ENCODE measurements at regions not wholly inside any gene's neighbourhood (a gene's known extent, or its start where the extent isn't known, plus 50 kb on each side); places are given as distances from the start of the nearest gene placed in this dataset.
"Not testable (repeated sequence)": the region's sequence is repeated elsewhere in the genome, so short reads cannot be mapped to it uniquely, and the experiment has no call there.

- DNase-seq (ENCODE audit: low read depth) = no peak
Observed at GRCh38 chr5:62178258-62178657, 127.7 kb upstream of the KIF2A start.

GRCh38 chr5:62182802-62183201 is 123.2 kb upstream of the KIF2A start:
- no peak for DNase-seq (ENCODE audit: low read depth)

- DNase-seq (ENCODE audit: low read depth) = no peak
Observed at GRCh38 chr5:62183727-62184126, 122.3 kb upstream of the KIF2A start.

- DNase-seq (ENCODE audit: low read depth) = no peak
Observed at GRCh38 chr5:62184444-62184843, 121.6 kb upstream of the KIF2A start.

- DNase-seq (ENCODE audit: low read depth) = no peak
Observed at GRCh38 chr5:62190173-62190572, 115.8 kb upstream of the KIF2A start.

- DNase-seq (ENCODE audit: low read depth) = no peak
Observed at GRCh38 chr5:62190931-62191330, 115.1 kb upstream of the KIF2A start.

GRCh38 chr5:62192958-62193357 is 113.0 kb upstream of the KIF2A start:
- DNase-seq (ENCODE audit: low read depth) = no peak

- DNase-seq (ENCODE audit: low read depth) = not testable (repeated sequence)
Observed at GRCh38 chr5:62196532-62196931, 109.5 kb upstream of the KIF2A start.

- DNase-seq (ENCODE audit: low read depth) = no peak
Observed at GRCh38 chr5:62197697-62198096, 108.3 kb upstream of the KIF2A start.

- no peak for DNase-seq (ENCODE audit: low read depth)
Observed at GRCh38 chr5:62198421-62198820, 107.6 kb upstream of the KIF2A start.

GRCh38 chr5:62199792-62200716 is 106.0 kb upstream of the KIF2A start:
- no peak for DNase-seq (ENCODE audit: low read depth)

GRCh38 chr5:62206150-62206829 is 99.7 kb upstream of the KIF2A start:
- DNase-seq (ENCODE audit: low read depth) = no peak

- DNase-seq (ENCODE audit: low read depth) = no peak
Observed at GRCh38 chr5:62208218-62208852, 97.7 kb upstream of the KIF2A start.

GRCh38 chr5:62211405-62211804 is 94.6 kb upstream of the KIF2A start:
- DNase-seq (ENCODE audit: low read depth) = no peak

GRCh38 chr5:62212648-62213047 is 93.4 kb upstream of the KIF2A start:
- no peak for DNase-seq (ENCODE audit: low read depth)

- no peak for DNase-seq (ENCODE audit: low read depth)
Observed at GRCh38 chr5:62214701-62215100, 91.3 kb upstream of the KIF2A start.

- DNase-seq (ENCODE audit: low read depth) = not testable (repeated sequence)
Observed at GRCh38 chr5:62216603-62217002, 89.4 kb upstream of the KIF2A start.

- DNase-seq (ENCODE audit: low read depth) = not testable (repeated sequence)
Observed at GRCh38 chr5:62217095-62217494, 88.9 kb upstream of the KIF2A start.

GRCh38 chr5:62218860-62219259 is 87.1 kb upstream of the KIF2A start:
- DNase-seq (ENCODE audit: low read depth) = not testable (repeated sequence)

GRCh38 chr5:62221881-62222280 is 84.1 kb upstream of the KIF2A start:
- DNase-seq (ENCODE audit: low read depth) = not testable (repeated sequence)

- DNase-seq (ENCODE audit: low read depth) = not testable (repeated sequence)
Observed at GRCh38 chr5:62222305-62222704, 83.7 kb upstream of the KIF2A start.

- peak; percentile 61 for DNase-seq (ENCODE audit: low read depth)
Observed at GRCh38 chr5:62223312-62223670, 82.7 kb upstream of the KIF2A start.

Measured in activated T-cell treated with anti-CD3 and anti-CD28 coated beads for 48 hours (primary cell).